Hepatocyte (in vitro differentiated cells): ENCODE measurements at regions not wholly inside any gene's neighbourhood (a gene's known extent, or its start where the extent isn't known, plus 50 kb on each side); places are given as distances from the start of the nearest gene placed in this dataset.

ENCODE experiments used
- CTCF ChIP-seq: fragments of 200-600 bp; sonication (generic); IDR thresholded peaks from 2 replicates; pipeline ENCODE4 v1.5.1; 2016; ENCODE audit warnings: antibody characterized with exemption, mild to moderate bottlenecking; ENCODE audit not compliant: poor library complexity
- EZH2 ChIP-seq: fragments of 200-600 bp; sonication (generic); IDR thresholded peaks from 2 replicates; pipeline ENCODE4 v1.6.1; 2016; ENCODE audit warnings: antibody characterized with exemption, mild to moderate bottlenecking, borderline replicate concordance
- EZH2phosphoT487 ChIP-seq: fragments of 200-600 bp; sonication (generic); IDR thresholded peaks from one replicate; pipeline ENCODE4 v1.6.1; 2018; ENCODE audit warnings: antibody characterized with exemption, mild to moderate bottlenecking, low read depth, moderate library complexity; ENCODE audit not compliant: unreplicated experiment, severe bottlenecking

GRCh38 chr1:244205171-244205570 lies 154.1 kb downstream of the ZBTB18 start:
- TF ChIP-seq EZH2: no peak
- TF ChIP-seq CTCF: no peak
- no peak for TF ChIP-seq EZH2phosphoT487
